Type B pancreatic cell (in vitro differentiated cells): ENCODE measurements at regions not wholly inside any gene's neighbourhood (a gene's known extent, or its start where the extent isn't known, plus 50 kb on each side); places are given as distances from the start of the nearest gene placed in this dataset.

Experiments used
- DNase-seq: peaks from one replicate; pipeline ENCODE4 v3.0.0; 2021; ENCODE audit warnings: mixed read lengths; ENCODE audit not compliant: unreplicated experiment; ENCODE audit errors: extremely low spot score
- H3K27ac Mint-ChIP-seq: 2 replicates; pipeline ENCODE4 v1.8.0; 2021; ENCODE audit warnings: mild to moderate bottlenecking, mixed read lengths
- H3K27me3 Mint-ChIP-seq: 2 replicates; pipeline ENCODE4 v1.8.0; 2021; ENCODE audit warnings: mixed read lengths
- H3K36me3 Mint-ChIP-seq: 2 replicates; pipeline ENCODE4 v1.8.0; 2021; ENCODE audit warnings: mixed read lengths
- H3K4me1 Mint-ChIP-seq: one replicate; pipeline ENCODE4 v1.8.0; 2021; ENCODE audit warnings: mixed read lengths; ENCODE audit not compliant: unreplicated experiment
- H3K4me3 Mint-ChIP-seq: 2 replicates; pipeline ENCODE4 v1.8.0; 2021; ENCODE audit warnings: mild to moderate bottlenecking, mixed read lengths
- H3K9me3 Mint-ChIP-seq: 2 replicates; pipeline ENCODE4 v1.8.0; 2021; ENCODE audit warnings: mixed read lengths
- TF ChIP-seq, protein P1 (sequence below): fragments of 200-600 bp; sonication (generic); conservative IDR thresholded peaks from 2 replicates; pipeline ENCODE4 v1.5.0; 2021; ENCODE audit warnings: antibody characterized with exemption, mild to moderate bottlenecking

DNA sequence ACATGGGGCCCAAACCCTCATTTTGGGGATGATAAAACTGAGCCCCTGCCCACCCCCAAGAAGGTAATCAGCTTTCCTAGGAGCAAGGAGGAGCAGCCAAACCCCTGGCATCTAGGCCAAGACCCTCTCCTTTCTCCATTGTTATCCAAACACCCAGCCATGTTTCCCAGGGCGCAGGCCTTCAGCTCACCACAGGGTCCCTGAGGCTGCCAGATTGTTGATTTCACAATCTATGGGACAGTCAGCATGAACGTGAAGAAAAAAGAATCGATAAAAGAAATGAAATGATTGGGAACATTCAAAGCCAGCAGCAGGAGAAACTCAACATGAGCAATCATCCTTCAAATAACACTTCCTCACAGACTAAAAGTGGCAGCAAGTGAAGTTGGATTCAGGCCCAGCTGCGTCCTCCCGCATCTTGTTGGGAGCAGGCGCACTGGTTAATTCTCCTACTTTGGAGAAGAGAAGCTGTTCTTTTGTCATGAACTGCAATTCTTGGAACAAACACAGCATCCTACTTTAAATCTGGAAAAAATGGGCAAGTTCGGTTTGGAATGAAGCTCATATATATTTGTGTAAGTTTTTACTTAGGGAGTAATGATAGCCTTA lies 241.8 kb upstream of the PRDM1 start:
- Mint-ChIP-seq H3K4me1 (no peaks in the 10 kb centered on the region), H3K27ac (no peak overlapping the region), H3K4me3 (no peak overlapping the region), H3K36me3 (no peaks in the 10 kb centered on the region), H3K27me3 (peaks cover 5% of the 10 kb centered on the region), H3K9me3 (no peaks in the 10 kb centered on the region)
- TF ChIP-seq, protein P1, sequence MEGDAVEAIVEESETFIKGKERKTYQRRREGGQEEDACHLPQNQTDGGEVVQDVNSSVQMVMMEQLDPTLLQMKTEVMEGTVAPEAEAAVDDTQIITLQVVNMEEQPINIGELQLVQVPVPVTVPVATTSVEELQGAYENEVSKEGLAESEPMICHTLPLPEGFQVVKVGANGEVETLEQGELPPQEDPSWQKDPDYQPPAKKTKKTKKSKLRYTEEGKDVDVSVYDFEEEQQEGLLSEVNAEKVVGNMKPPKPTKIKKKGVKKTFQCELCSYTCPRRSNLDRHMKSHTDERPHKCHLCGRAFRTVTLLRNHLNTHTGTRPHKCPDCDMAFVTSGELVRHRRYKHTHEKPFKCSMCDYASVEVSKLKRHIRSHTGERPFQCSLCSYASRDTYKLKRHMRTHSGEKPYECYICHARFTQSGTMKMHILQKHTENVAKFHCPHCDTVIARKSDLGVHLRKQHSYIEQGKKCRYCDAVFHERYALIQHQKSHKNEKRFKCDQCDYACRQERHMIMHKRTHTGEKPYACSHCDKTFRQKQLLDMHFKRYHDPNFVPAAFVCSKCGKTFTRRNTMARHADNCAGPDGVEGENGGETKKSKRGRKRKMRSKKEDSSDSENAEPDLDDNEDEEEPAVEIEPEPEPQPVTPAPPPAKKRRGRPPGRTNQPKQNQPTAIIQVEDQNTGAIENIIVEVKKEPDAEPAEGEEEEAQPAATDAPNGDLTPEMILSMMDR: no peak
- no peak for DNase-seq

DNA sequence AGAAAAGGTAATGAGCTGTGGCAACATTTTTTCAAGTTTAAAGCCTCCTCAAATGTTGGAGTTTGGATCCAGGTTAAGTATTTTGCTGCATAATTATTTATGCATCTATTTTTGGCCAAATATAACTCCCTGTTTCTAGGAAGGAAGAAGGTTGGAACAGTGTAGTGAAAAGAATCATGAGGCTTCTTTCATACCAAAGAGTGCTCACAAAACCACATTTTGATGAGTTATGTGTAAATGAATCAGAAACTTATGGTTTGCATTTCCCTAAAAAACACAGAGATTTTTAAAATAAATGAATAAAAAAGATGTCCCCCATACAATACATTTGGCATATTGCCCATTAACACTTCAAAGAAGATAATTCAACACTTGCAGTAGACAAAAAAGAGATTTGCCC lies 246.9 kb upstream of the PRDM1 start:
- H3K27ac Mint-ChIP-seq: no peak overlapping the region
- peaks cover 5% of the 10 kb centered on the region for H3K4me1 Mint-ChIP-seq
- H3K4me3 Mint-ChIP-seq: no peak overlapping the region
- TF ChIP-seq, protein P1: no peak
- H3K9me3 Mint-ChIP-seq: peaks cover 4% of the 10 kb centered on the region
- peaks cover 3% of the 10 kb centered on the region for H3K27me3 Mint-ChIP-seq
- DNase-seq: no peak
- no peaks in the 10 kb centered on the region for H3K36me3 Mint-ChIP-seq

- H3K4me3 Mint-ChIP-seq: no peak overlapping the region
- DNase-seq: no peak
- no peaks in the 10 kb centered on the region for H3K36me3 Mint-ChIP-seq
- peaks cover 3% of the 10 kb centered on the region for H3K27me3 Mint-ChIP-seq
- no peak overlapping the region for H3K27ac Mint-ChIP-seq
- H3K9me3 Mint-ChIP-seq: peaks cover 4% of the 10 kb centered on the region
- peaks cover 5% of the 10 kb centered on the region for H3K4me1 Mint-ChIP-seq
- TF ChIP-seq, protein P1: no peak
Measured at GRCh38 chr6:105838171-105838570, 248.0 kb upstream of the PRDM1 start.

DNA sequence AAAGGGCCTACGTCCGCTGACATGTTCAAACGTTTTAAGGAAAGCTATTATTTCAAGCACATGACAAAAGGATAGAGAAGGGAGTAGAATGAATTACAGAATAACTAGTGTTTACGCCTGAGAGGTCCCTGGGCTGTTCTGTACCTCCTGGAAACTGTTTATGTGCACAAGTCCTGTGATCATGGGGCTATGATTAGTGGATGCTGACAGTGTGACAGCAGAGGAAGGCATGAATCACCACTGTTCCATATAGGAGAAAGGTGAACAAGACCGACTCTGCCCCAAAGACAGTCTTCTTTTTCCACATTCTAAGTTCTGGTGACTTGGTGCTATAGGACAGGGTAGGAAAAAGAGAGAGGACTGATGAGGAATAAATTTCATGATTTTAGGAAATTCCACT lies 249.2 kb upstream of the PRDM1 start:
- Mint-ChIP-seq H3K27me3 (peaks cover 3% of the 10 kb centered on the region), H3K36me3 (no peaks in the 10 kb centered on the region), H3K4me1 (peaks cover 13% of the 10 kb centered on the region), H3K9me3 (peaks cover 4% of the 10 kb centered on the region), H3K4me3 (no peak overlapping the region), H3K27ac (no peak overlapping the region)
- TF ChIP-seq, protein P1: no peak
- DNase-seq: no peak

DNA sequence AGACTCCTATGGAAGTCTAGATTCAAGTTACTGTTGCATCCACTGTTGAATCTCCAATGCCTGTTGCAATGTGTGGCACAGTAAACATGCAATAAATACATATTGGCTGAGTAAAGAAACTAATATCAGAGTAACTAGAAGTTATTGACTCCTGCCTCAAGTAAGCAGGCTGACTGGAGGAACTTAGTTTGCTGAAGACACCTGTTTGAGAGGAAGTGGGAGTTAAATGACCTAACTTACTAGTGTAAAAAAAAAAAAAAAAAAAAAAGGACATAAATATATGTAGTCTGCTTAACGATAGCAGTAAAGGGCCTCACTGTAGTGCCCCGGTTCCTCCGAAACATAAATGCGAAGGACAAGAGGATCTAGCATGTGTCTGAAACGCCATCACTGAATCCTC lies 249.8 kb upstream of the PRDM1 start:
- no peak overlapping the region for H3K4me3 Mint-ChIP-seq
- H3K27ac Mint-ChIP-seq: no peak overlapping the region
- TF ChIP-seq, protein P1: no peak
- peaks cover 3% of the 10 kb centered on the region for H3K27me3 Mint-ChIP-seq
- no peaks in the 10 kb centered on the region for H3K36me3 Mint-ChIP-seq
- peaks cover 4% of the 10 kb centered on the region for H3K9me3 Mint-ChIP-seq
- H3K4me1 Mint-ChIP-seq: peaks cover 13% of the 10 kb centered on the region
- no peak for DNase-seq

- no peaks in the 10 kb centered on the region for H3K36me3 Mint-ChIP-seq
- peaks cover 3% of the 10 kb centered on the region for H3K27me3 Mint-ChIP-seq
- no peak overlapping the region for H3K4me3 Mint-ChIP-seq
- TF ChIP-seq, protein P1: peak; percentile 75
- peaks cover 7% of the 10 kb centered on the region for H3K9me3 Mint-ChIP-seq
- peaks cover 13% of the 10 kb centered on the region for H3K4me1 Mint-ChIP-seq
- DNase-seq: no peak
- H3K27ac Mint-ChIP-seq: no peak overlapping the region
Measured at GRCh38 chr6:105835373-105835772, 250.8 kb upstream of the PRDM1 start.
